Endodermal cell (in vitro differentiated cells): ENCODE measurements at regions not wholly inside any gene's neighbourhood (a gene's known extent, or its start where the extent isn't known, plus 50 kb on each side); places are given as distances from the start of the nearest gene placed in this dataset.

Source experiments
- DNase-seq: peaks from one replicate; pipeline ENCODE4 v3.0.0-alpha.2; 2017
- H3K27ac ChIP-seq: 2 replicates; pipeline ENCODE4 v1.5.1; 2013; ENCODE audit warnings: mild to moderate bottlenecking, low read depth, low read length, moderate library complexity
- H3K27me3 ChIP-seq: 2 replicates; pipeline ENCODE4 v1.6.1; 2013; ENCODE audit warnings: mild to moderate bottlenecking, low read length, moderate library complexity; ENCODE audit not compliant: insufficient read depth, control insufficient read depth, poor library complexity, severe bottlenecking
- H3K36me3 ChIP-seq: 2 replicates; pipeline ENCODE4 v1.7.0; 2013; ENCODE audit warnings: mild to moderate bottlenecking, low read length, moderate library complexity; ENCODE audit not compliant: control insufficient read depth, insufficient read depth
- H3K4me1 ChIP-seq: one replicate; pipeline ENCODE4 v1.7.0; 2013; ENCODE audit warnings: low read length; ENCODE audit not compliant: control insufficient read depth, insufficient read depth
- H3K4me3 ChIP-seq: 2 replicates; pipeline ENCODE4 v1.5.1; 2013; ENCODE audit warnings: mild to moderate bottlenecking, low read length, moderate library complexity
- H3K9ac ChIP-seq: 2 replicates; pipeline ENCODE4 v1.6.1; 2013; ENCODE audit warnings: mild to moderate bottlenecking, low read length, moderate library complexity; ENCODE audit not compliant: poor library complexity, severe bottlenecking; ENCODE audit errors: extremely low read depth
- H3K9me3 ChIP-seq: 2 replicates; pipeline ENCODE4 v1.6.1; 2013; ENCODE audit warnings: mild to moderate bottlenecking, low read length, moderate library complexity; ENCODE audit not compliant: control insufficient read depth
- H3K27ac Mint-ChIP-seq: 2 replicates; pipeline ENCODE4 v1.8.0; 2020; ENCODE audit warnings: mixed read lengths
- H3K27me3 Mint-ChIP-seq: 2 replicates; pipeline ENCODE4 v1.8.0; 2021; ENCODE audit warnings: mild to moderate bottlenecking, mixed read lengths; ENCODE audit not compliant: insufficient read depth
- H3K36me3 Mint-ChIP-seq: 2 replicates; pipeline ENCODE4 v1.8.0; 2020; ENCODE audit warnings: low read depth, mixed read lengths
- H3K4me1 Mint-ChIP-seq: 2 replicates; pipeline ENCODE4 v1.8.0; 2020; ENCODE audit warnings: mixed read lengths
- H3K4me3 Mint-ChIP-seq: 2 replicates; pipeline ENCODE4 v1.8.0; 2020; ENCODE audit warnings: mild to moderate bottlenecking, moderate library complexity, mixed read lengths
- H3K9me3 Mint-ChIP-seq: 2 replicates; pipeline ENCODE4 v1.8.0; 2020; ENCODE audit warnings: mild to moderate bottlenecking, mixed read lengths
- CTCF ChIP-seq: fragments of 200-600 bp; sonication (generic); conservative IDR thresholded peaks from 2 replicates; pipeline ENCODE4 v1.5.0; 2021; ENCODE audit warnings: antibody characterized with exemption, mild to moderate bottlenecking
- WGBS, 2 experiments: methylation state at CpG; one replicate each; pipeline versions ENCODE4 v1.1.5 to v1.1.7; 2013; ENCODE audit warnings: missing lambda C conversion rate in 2 of 2, mixed read lengths in 1 of 2; ENCODE audit not compliant: insufficient coverage in 1 of 2, insufficient read length in 1 of 2; 5-methylcytosine and 5-hydroxymethylcytosine counted together

DNA sequence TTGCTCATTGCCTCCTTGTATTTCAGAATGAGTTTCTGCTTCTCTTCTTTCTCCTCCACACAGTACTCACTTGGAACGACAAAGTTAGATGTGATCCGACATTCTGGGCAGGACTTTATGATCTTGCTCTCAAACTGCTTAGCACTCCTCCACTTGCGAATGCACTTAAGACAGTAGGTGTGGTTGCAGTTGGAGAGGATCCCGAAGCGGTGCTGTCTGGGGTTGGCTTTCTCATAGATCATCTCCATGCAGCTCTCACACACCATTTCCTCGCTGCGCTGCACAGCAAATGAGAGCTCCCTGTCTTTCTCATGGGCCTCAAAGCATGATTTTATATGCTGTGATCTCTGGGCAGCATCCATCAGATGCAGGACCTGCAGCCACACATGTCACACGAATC lies 245.7 kb downstream of the C12orf50 start:
- Mint-ChIP-seq H3K27ac (no peak overlapping the region), H3K4me1 (peaks cover 1% of the 10 kb centered on the region), H3K9me3 (no peaks in the 10 kb centered on the region), H3K36me3 (no peaks in the 10 kb centered on the region), H3K4me3 (no peak overlapping the region), H3K27me3 (no peaks in the 10 kb centered on the region)
- TF ChIP-seq CTCF: no peak
- Histone ChIP-seq H3K4me3 (no peak overlapping the region), H3K27ac (no peak overlapping the region), H3K36me3 (no peaks in the 10 kb centered on the region), H3K27me3 (peaks cover 8% of the 10 kb centered on the region), H3K4me1 (peaks cover 4% of the 10 kb centered on the region), H3K9me3 (no peaks in the 10 kb centered on the region), H3K9ac (no peak overlapping the region)
- no peak for DNase-seq
- 92 to 96% methylated on average over 6 to 8 of the region's 8 CpGs for WGBS, 2 experiments

- WGBS, 2 experiments: 83 to 93% methylated on average over 1 to 3 of the region's 3 CpGs
- no peak for DNase-seq
- H3K9ac ChIP-seq: no peak overlapping the region
- peaks cover 4% of the 10 kb centered on the region for H3K4me1 ChIP-seq
- no peaks in the 10 kb centered on the region for H3K36me3 ChIP-seq
- no peak overlapping the region for H3K4me3 Mint-ChIP-seq
- H3K9me3 ChIP-seq: no peaks in the 10 kb centered on the region
- no peak overlapping the region for H3K27ac Mint-ChIP-seq
- H3K27ac ChIP-seq: no peak overlapping the region
- H3K4me1 Mint-ChIP-seq: peaks cover 1% of the 10 kb centered on the region
- H3K4me3 ChIP-seq: no peak overlapping the region
- no peaks in the 10 kb centered on the region for H3K27me3 Mint-ChIP-seq
- no peaks in the 10 kb centered on the region for H3K9me3 Mint-ChIP-seq
- no peaks in the 10 kb centered on the region for H3K36me3 Mint-ChIP-seq
- TF ChIP-seq CTCF: no peak
- H3K27me3 ChIP-seq: peaks cover 8% of the 10 kb centered on the region
Measured at GRCh38 chr12:87782838-87783237, 246.4 kb downstream of the C12orf50 start.

GRCh38 chr12:87779858-87780498 lies 249.2 kb downstream of the C12orf50 start:
- Histone ChIP-seq H3K9ac (no peak overlapping the region), H3K4me3 (no peak overlapping the region), H3K36me3 (no peaks in the 10 kb centered on the region), H3K27ac (no peak overlapping the region), H3K4me1 (peaks cover 4% of the 10 kb centered on the region), H3K27me3 (peaks cover 8% of the 10 kb centered on the region), H3K9me3 (no peaks in the 10 kb centered on the region)
- H3K4me1 Mint-ChIP-seq: peaks cover 12% of the 10 kb centered on the region
- H3K36me3 Mint-ChIP-seq: no peaks in the 10 kb centered on the region
- 95 to 100% methylated on average over 1 to 2 of the region's 2 CpGs for WGBS, 2 experiments
- H3K27ac Mint-ChIP-seq: no peak overlapping the region
- DNase-seq: no peak
- no peak for TF ChIP-seq CTCF
- H3K9me3 Mint-ChIP-seq: no peaks in the 10 kb centered on the region
- no peaks in the 10 kb centered on the region for H3K27me3 Mint-ChIP-seq
- no peak overlapping the region for H3K4me3 Mint-ChIP-seq
